OCI-LY1 (cell line): ENCODE measurements at regions not wholly inside any gene's neighbourhood (a gene's known extent, or its start where the extent isn't known, plus 50 kb on each side); places are given as distances from the start of the nearest gene placed in this dataset.

Experiments
- H2AFZ ChIP-seq: fragments of 200-600 bp; sonication (generic), shearing (Covaris generic); 2 replicates; pipeline ENCODE4 v1.6.0; 2014; ENCODE audit warnings: antibody characterized with exemption, mild to moderate bottlenecking, low read length
- H3F3A ChIP-seq: fragments of 200-600 bp; sonication (generic), shearing (Covaris generic); 2 replicates; pipeline ENCODE4 v1.6.0; 2014; ENCODE audit warnings: mild to moderate bottlenecking, antibody characterized with exemption, low read length, moderate library complexity; ENCODE audit not compliant: insufficient read depth
- H3K27ac ChIP-seq: fragments of 200-600 bp; sonication (generic); 2 replicates; pipeline ENCODE4 v1.5.1; 2014; ENCODE audit warnings: low read length, mixed run types, mild to moderate bottlenecking, low read depth; ENCODE audit not compliant: poor library complexity, severe bottlenecking
- H3K27me3 ChIP-seq: fragments of 200-600 bp; sonication (generic); 2 replicates; pipeline ENCODE4 v1.6.0; 2014; ENCODE audit warnings: antibody characterized with exemption, mild to moderate bottlenecking, low read length, moderate library complexity; ENCODE audit not compliant: insufficient read depth
- H3K36me3 ChIP-seq: fragments of 200-600 bp; sonication (generic); 2 replicates; pipeline ENCODE4 v1.6.1; 2014; ENCODE audit warnings: mild to moderate bottlenecking, antibody characterized with exemption, low read length, moderate library complexity, mixed read lengths; ENCODE audit not compliant: insufficient read depth
- H3K4me1 ChIP-seq: fragments of 200-600 bp; sonication (generic); 2 replicates; pipeline ENCODE4 v1.5.1; 2014; ENCODE audit warnings: mild to moderate bottlenecking, low read length, moderate library complexity; ENCODE audit not compliant: insufficient read depth, severe bottlenecking
- H3K4me2 ChIP-seq: fragments of 200-600 bp; sonication (generic), shearing (Covaris generic); 2 replicates; pipeline ENCODE4 v1.6.1; 2014; ENCODE audit warnings: low read length
- H3K4me3 ChIP-seq: fragments of 200-600 bp; sonication (generic); 2 replicates; pipeline ENCODE4 v1.5.1; 2014; ENCODE audit warnings: low read length, low read depth, mild to moderate bottlenecking, mixed read lengths; ENCODE audit not compliant: poor library complexity, severe bottlenecking
- H3K79me2 ChIP-seq: fragments of 200-600 bp; shearing (Covaris generic); 2 replicates; pipeline ENCODE4 v1.6.1; 2016; ENCODE audit warnings: mixed run types, low read length, mixed read lengths; ENCODE audit not compliant: insufficient read depth
- H3K9ac ChIP-seq: fragments of 200-600 bp; sonication (generic), shearing (Covaris generic); 2 replicates; pipeline ENCODE4 v1.6.1; 2014; ENCODE audit warnings: mild to moderate bottlenecking, low read length, mixed read lengths
- H3K9me2 ChIP-seq: fragments of 200-600 bp; sonication (generic), shearing (Covaris generic); 2 replicates; pipeline ENCODE4 v1.6.1; 2014; ENCODE audit warnings: low read depth, mild to moderate bottlenecking, low read length, mixed read lengths
- H3K9me3 ChIP-seq: fragments of 200-600 bp; shearing (Covaris generic); 2 replicates; pipeline ENCODE4 v1.6.1; 2014; ENCODE audit warnings: low read length, mixed read lengths
- H4K20me1 ChIP-seq: fragments of 200-600 bp; sonication (generic), shearing (Covaris generic); 2 replicates; pipeline ENCODE4 v1.6.0; 2016; ENCODE audit warnings: mild to moderate bottlenecking, low read length; ENCODE audit not compliant: insufficient read depth
- EZH2 ChIP-seq: fragments of 200-600 bp; sonication (generic), shearing (Covaris generic); IDR thresholded peaks from 2 replicates; pipeline ENCODE4 v1.8.0; 2017; ENCODE audit warnings: borderline replicate concordance, mixed run types, mild to moderate bottlenecking, antibody characterized with exemption, low read length, moderate library complexity, mixed read lengths
- TF ChIP-seq, protein P1 (sequence below): fragments of 200-600 bp; sonication (generic), shearing (Covaris generic); IDR thresholded peaks from 2 replicates; pipeline ENCODE4 v1.5.1; 2017; ENCODE audit warnings: mild to moderate bottlenecking, antibody characterized with exemption, low read length, moderate library complexity, mixed read lengths

DNA sequence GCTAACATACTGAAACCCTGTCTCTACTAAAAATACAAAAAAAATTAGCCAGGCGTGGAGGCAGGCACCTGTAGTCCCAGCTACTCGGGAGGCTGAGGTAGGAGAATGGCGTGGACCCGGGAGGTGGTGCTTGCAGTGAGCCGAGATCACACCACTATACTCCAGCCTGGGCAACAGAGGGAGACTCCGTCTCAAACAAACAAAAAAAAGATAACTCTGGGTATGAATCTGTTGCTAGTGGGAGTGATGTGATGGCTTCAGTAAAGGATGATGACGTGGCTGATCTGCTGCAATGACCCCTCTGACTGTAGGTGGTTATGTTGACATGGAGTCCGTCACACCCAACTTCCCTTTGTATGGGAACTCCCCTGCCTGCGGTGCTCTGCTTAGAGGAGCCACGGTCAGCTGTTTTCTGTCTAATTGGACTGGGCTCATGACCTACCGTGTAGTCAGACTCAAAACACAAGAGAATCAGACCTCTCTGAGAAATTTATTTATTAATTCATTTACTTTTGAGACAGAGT is 59.1 kb upstream of the MED13L start:
- Histone ChIP-seq H3K79me2 (no peaks in the 10 kb centered on the region), H2AFZ (no peak overlapping the region), H3K4me1 (peaks cover 5% of the 10 kb centered on the region), H4K20me1 (no peaks in the 10 kb centered on the region), H3F3A (no peaks in the 10 kb centered on the region), H3K4me3 (no peak overlapping the region), H3K9ac (no peak overlapping the region), H3K4me2 (no peak overlapping the region), H3K9me3 (no peaks in the 10 kb centered on the region), H3K27ac (no peak overlapping the region), H3K27me3 (no peaks in the 10 kb centered on the region), H3K9me2 (no peaks in the 10 kb centered on the region), H3K36me3 (no peaks in the 10 kb centered on the region)
- TF ChIP-seq EZH2 = no peak
- TF ChIP-seq, protein P1, sequence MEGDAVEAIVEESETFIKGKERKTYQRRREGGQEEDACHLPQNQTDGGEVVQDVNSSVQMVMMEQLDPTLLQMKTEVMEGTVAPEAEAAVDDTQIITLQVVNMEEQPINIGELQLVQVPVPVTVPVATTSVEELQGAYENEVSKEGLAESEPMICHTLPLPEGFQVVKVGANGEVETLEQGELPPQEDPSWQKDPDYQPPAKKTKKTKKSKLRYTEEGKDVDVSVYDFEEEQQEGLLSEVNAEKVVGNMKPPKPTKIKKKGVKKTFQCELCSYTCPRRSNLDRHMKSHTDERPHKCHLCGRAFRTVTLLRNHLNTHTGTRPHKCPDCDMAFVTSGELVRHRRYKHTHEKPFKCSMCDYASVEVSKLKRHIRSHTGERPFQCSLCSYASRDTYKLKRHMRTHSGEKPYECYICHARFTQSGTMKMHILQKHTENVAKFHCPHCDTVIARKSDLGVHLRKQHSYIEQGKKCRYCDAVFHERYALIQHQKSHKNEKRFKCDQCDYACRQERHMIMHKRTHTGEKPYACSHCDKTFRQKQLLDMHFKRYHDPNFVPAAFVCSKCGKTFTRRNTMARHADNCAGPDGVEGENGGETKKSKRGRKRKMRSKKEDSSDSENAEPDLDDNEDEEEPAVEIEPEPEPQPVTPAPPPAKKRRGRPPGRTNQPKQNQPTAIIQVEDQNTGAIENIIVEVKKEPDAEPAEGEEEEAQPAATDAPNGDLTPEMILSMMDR = no peak

DNA sequence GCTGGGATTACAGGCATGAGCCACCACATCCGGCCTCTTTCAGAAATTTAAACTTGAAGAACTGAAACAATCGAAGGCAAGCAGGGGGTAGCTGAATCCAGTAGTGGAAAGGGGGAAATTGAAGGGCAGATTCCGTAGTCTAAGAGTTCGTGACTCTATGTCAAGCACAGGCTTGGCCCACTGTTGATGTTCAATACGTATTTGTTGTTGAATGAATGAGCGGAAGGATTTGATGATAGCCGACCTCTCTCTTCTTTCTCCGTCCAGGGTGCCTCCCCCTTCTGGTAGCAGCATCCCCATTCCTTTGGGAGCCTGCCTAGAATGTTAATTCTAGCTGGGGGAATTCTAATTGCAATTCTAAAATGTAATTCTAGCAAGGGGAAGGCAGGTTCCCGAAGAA is 59.8 kb upstream of the MED13L start:
- no peak for TF ChIP-seq EZH2
- TF ChIP-seq, protein P1 = no peak

DNA sequence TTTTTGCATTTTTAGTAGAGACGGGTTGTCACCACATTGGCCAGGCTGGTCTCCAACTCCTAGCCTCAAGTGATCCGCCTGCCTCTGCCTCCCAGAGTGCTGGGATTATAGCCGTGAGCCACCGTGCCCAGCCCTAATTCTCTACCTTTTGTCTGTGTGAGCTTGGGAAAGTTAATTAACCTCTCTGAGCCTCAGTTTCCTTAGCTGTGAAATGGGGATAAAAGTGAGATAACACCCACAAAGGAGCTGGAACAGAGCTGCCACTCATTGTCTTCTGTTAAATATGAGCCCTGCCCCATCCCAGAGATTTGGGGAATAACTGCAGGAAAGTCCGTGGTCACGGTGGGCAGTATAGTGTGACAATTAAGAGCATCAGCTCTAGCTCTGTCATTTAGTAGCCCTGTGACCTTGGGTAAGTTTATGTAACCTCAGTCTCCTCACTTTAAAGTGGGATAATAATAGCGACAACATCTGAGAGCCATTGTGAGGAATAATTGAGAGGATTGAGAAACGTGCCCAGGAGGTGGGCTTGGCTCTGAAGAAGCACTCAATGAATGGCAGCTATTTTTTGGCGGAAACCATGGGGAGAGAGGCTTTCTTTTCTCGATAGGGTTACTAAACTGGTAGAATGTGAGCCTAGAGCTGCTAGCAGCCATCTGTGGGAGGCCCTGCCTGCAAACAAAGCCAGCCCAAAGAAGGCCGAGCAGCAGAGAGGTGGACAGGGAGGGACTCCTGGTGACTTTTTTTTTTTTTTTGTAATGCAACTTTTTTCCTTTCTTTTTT is 60.8 kb upstream of the MED13L start:
- Histone ChIP-seq H3K4me3 (no peak overlapping the region), H3K79me2 (no peaks in the 10 kb centered on the region), H3F3A (no peaks in the 10 kb centered on the region), H2AFZ (no peak overlapping the region), H3K27ac (no peak overlapping the region), H3K27me3 (no peaks in the 10 kb centered on the region), H4K20me1 (no peaks in the 10 kb centered on the region), H3K9me3 (no peaks in the 10 kb centered on the region), H3K36me3 (no peaks in the 10 kb centered on the region), H3K9me2 (no peaks in the 10 kb centered on the region), H3K4me2 (no peak overlapping the region), H3K4me1 (peaks cover 5% of the 10 kb centered on the region), H3K9ac (no peak overlapping the region)
- TF ChIP-seq EZH2 = no peak
- TF ChIP-seq, protein P1 = no peak

More for the DNA sequence above, 59.8 kb upstream of the MED13L start:
- Histone ChIP-seq H4K20me1 (no peaks in the 10 kb centered on the region), H3K4me1 (peaks cover 5% of the 10 kb centered on the region), H3F3A (no peaks in the 10 kb centered on the region), H3K4me3 (no peak overlapping the region), H3K9me3 (no peaks in the 10 kb centered on the region), H3K9ac (no peak overlapping the region), H3K36me3 (no peaks in the 10 kb centered on the region), H3K27me3 (no peaks in the 10 kb centered on the region), H3K79me2 (no peaks in the 10 kb centered on the region), H3K4me2 (no peak overlapping the region), H2AFZ (no peak overlapping the region), H3K9me2 (no peaks in the 10 kb centered on the region), H3K27ac (no peak overlapping the region)
